ENCODE measurements at regions not wholly inside any gene's neighbourhood (a gene's known extent, or its start where the extent isn't known, plus 50 kb on each side); places are given as distances from the start of the nearest gene placed in this dataset.

DNA sequence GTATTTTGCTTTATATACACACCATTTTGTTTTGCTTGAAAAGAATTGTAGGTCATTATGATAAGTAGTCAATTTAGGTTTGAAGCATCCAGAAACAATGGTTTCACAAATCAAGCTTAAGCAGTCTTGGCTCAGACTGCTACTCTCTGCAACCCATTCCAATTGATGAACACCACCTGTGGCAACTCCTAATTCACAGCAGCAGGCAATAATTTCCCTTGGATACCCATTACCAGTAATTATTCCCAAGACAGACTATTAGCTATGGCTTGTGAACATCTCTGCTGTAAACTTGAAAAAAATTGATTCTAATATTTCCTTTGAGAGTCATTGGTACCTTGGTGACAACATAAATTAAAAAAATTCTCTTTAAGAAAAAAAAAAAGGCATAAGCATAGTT lies 299.3 kb upstream of the SLITRK6 start:
- no peak overlapping the region for H3K4me3 ChIP-seq (ENCODE audit: low read length)
- no peak for DNase-seq (ENCODE audit: low read depth)
- TF ChIP-seq, protein P1, sequence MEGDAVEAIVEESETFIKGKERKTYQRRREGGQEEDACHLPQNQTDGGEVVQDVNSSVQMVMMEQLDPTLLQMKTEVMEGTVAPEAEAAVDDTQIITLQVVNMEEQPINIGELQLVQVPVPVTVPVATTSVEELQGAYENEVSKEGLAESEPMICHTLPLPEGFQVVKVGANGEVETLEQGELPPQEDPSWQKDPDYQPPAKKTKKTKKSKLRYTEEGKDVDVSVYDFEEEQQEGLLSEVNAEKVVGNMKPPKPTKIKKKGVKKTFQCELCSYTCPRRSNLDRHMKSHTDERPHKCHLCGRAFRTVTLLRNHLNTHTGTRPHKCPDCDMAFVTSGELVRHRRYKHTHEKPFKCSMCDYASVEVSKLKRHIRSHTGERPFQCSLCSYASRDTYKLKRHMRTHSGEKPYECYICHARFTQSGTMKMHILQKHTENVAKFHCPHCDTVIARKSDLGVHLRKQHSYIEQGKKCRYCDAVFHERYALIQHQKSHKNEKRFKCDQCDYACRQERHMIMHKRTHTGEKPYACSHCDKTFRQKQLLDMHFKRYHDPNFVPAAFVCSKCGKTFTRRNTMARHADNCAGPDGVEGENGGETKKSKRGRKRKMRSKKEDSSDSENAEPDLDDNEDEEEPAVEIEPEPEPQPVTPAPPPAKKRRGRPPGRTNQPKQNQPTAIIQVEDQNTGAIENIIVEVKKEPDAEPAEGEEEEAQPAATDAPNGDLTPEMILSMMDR (IDR thresholded peaks at IDR 0.05; ENCODE audit: insufficient read depth, low read depth, low read length, missing control alignments) = no peak

DNA sequence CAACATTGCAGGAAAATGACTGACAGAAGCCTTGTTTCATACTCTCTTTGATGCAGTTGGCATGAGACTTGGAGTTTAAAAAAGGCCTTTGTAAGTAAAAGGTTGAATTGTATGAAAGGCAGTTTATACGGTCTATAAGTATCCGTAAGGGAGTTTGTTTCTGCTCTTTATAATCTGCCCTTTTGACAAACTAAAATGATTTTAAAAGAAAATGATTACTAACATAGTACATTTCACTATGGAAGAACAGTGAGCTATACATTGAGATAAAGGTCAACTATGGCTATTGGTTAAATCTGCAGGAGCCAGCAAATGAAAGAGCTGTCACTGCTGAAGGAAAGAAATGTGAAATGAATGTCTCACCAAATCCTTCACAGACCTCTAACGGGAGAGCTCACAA lies 296.1 kb upstream of the SLITRK6 start:
- TF ChIP-seq, protein P1 (IDR thresholded peaks at IDR 0.05; ENCODE audit: insufficient read depth, low read depth, low read length, missing control alignments) = no peak
- DNase-seq (ENCODE audit: low read depth) = no peak

GRCh38 chr13:86090181-86090580 lies 291.0 kb upstream of the SLITRK6 start:
- H3K4me3 ChIP-seq (ENCODE audit: low read length) = no peak overlapping the region
- DNase-seq (ENCODE audit: low read depth) = no peak
- TF ChIP-seq, protein P1 (IDR thresholded peaks at IDR 0.05; ENCODE audit: insufficient read depth, low read depth, low read length, missing control alignments) = no peak

More for the DNA sequence above, 296.1 kb upstream of the SLITRK6 start:
- H3K4me3 ChIP-seq (ENCODE audit: low read length) = no peak overlapping the region

DNA sequence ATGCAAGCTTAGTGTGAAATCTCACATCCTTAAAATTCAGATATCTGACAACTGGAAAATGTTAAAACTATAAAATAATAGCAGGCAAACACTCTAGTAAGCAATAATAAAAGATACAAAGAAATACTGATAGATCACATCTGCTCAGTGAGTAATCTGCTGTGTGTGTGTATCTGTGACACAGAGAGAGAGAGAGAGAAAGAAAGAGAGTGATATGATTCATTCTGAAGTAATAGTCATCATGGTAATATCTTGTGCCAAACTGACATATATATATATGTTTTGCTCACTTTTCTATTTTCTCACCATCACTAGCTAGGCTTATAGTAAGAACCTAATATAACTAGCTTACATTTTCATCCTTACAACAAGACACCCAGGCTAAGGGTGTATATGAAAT lies 288.0 kb upstream of the SLITRK6 start:
- TF ChIP-seq, protein P1 (IDR thresholded peaks at IDR 0.05; ENCODE audit: insufficient read depth, low read depth, low read length, missing control alignments) = no peak
- no peak overlapping the region for H3K4me3 ChIP-seq (ENCODE audit: low read length)
- DNase-seq (ENCODE audit: low read depth) = peak; percentile 63

DNA sequence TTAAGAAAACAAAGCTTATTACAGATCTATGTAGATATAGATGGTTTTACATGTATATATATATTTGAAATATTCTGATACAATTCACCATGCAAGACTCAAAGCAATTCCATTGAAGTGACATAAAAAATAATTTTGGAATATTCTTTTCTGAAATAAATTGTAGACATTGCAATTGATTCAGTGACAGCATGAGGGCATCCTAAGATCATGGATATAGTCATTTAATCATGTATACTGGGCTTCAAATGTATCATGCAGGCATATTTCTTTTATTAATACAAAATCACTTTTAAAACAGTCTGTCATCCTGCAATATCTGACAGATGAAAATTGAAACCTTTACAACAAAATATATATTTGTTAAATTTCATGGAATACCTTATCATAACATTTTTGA lies 286.7 kb upstream of the SLITRK6 start:
- H3K4me3 ChIP-seq (ENCODE audit: low read length) = no peak overlapping the region
- DNase-seq (ENCODE audit: low read depth) = peak; percentile 9
- TF ChIP-seq, protein P1 (IDR thresholded peaks at IDR 0.05; ENCODE audit: insufficient read depth, low read depth, low read length, missing control alignments) = peak; percentile 14

GRCh38 chr13:86082121-86082520 lies 282.9 kb upstream of the SLITRK6 start:
- no peak overlapping the region for H3K4me3 ChIP-seq (ENCODE audit: low read length)
- no peak for DNase-seq (ENCODE audit: low read depth)
- TF ChIP-seq, protein P1 (IDR thresholded peaks at IDR 0.05; ENCODE audit: insufficient read depth, low read depth, low read length, missing control alignments) = no peak

- TF ChIP-seq, protein P1 (IDR thresholded peaks at IDR 0.05; ENCODE audit: insufficient read depth, low read depth, low read length, missing control alignments) = no peak
- peak; percentile 24 for DNase-seq (ENCODE audit: low read depth)
- no peak overlapping the region for H3K4me3 ChIP-seq (ENCODE audit: low read length)
Measured at GRCh38 chr13:86080340-86080995, 281.2 kb upstream of the SLITRK6 start.
